Aorta (tissue), 5 donors: ENCODE measurements at regions not wholly inside any gene's neighbourhood (a gene's known extent, or its start where the extent isn't known, plus 50 kb on each side); places are given as distances from the start of the nearest gene placed in this dataset.
"Not testable (repeated sequence)": the region's sequence is repeated elsewhere in the genome, so short reads cannot be mapped to it uniquely, and the experiment has no call there.

Source experiments
- ATAC-seq: fragments of 200-7000 bp; cut with Tn5 transposase; one replicate; pipeline ENCODE4 v1.9.1; 2022; ENCODE audit warnings: moderate library complexity; ENCODE audit not compliant: low FRiP score
- DNase-seq, 2 donors: peaks; one replicate each; pipeline ENCODE4 v3.0.0-alpha.2; 2020
- H3K27ac ChIP-seq, 2 donors: one replicate each; pipeline ENCODE4 v1.5.1; 2013; ENCODE audit warnings: low read length in 2 of 2, mild to moderate bottlenecking in 2 of 2, moderate library complexity in 2 of 2, control low read depth in 1 of 2, inconsistent platforms in 1 of 2, low read depth in 1 of 2
- H3K27me3 ChIP-seq, 2 donors: one replicate each; pipeline ENCODE4 v1.6.1; 2013; ENCODE audit warnings: control low read depth in 1 of 2, low read length in 1 of 2, mild to moderate bottlenecking in 1 of 2, moderate library complexity in 1 of 2; ENCODE audit not compliant: insufficient read depth in 2 of 2, control insufficient read depth in 1 of 2
- H3K36me3 ChIP-seq, 2 donors: one replicate each; pipeline ENCODE4 v1.6.1; 2013; ENCODE audit warnings: control low read depth in 1 of 2, low read length in 1 of 2, mild to moderate bottlenecking in 1 of 2; ENCODE audit not compliant: insufficient read depth in 2 of 2, control insufficient read depth in 1 of 2
- H3K4me1 ChIP-seq, 2 donors: one replicate each; pipeline ENCODE4 v1.6.1; 2013; ENCODE audit warnings: low read length in 2 of 2, control low read depth in 1 of 2, mild to moderate bottlenecking in 1 of 2, moderate library complexity in 1 of 2; ENCODE audit not compliant: insufficient read depth in 2 of 2, control insufficient read depth in 1 of 2
- H3K4me3 ChIP-seq, 2 donors: one replicate each; pipeline ENCODE4 v1.5.1; 2013; ENCODE audit warnings: low read length in 2 of 2, control low read depth in 1 of 2, mild to moderate bottlenecking in 1 of 2
- H3K9me3 ChIP-seq: one replicate; pipeline ENCODE4 v1.6.1; 2013; ENCODE audit warnings: mild to moderate bottlenecking, low read length; ENCODE audit not compliant: control insufficient read depth
- WGBS, 2 donors: extraction: QIAGEN DNeasy Blood & Tissue Kit; methylation state at CpG; one replicate each; pipeline ENCODE4 v1.1.7; 2013; 5-methylcytosine and 5-hydroxymethylcytosine counted together
- intact Hi-C, 2 donors: fragments of 100-400 bp; cut with DNase I; formaldehyde crosslinking; loops; one replicate each; pipeline versions ENCODE4 v1.14.2 to v1.15.0; 2022
- donor health status: healthy with polysubstance abuse.
- donor health status: Bipolar disorder and iron deficiency.
- donor health status: DM: no; HTN: no; CAD: no.
- donor health status: DM: no; HTN: no; CAD: no.
- donor health status: DM: yes; HTN: yes; CAD: no.

GRCh38 chr2:172305066-172305465, 122.3 kb upstream of the ITGA6 start:
- Histone ChIP-seq H3K27me3 (no peaks in the 10 kb centered on the region), H3K4me1 (no peaks in the 10 kb centered on the region), H3K9me3 (peaks cover 3% of the 10 kb centered on the region), H3K36me3 (no peaks in the 10 kb centered on the region), H3K4me3 (no peak overlapping the region), H3K27ac (no peak overlapping the region)
- intact Hi-C loops = no loop called here
- WGBS, 2 donors = 61 to 63% methylated on average over 3 of the region's 3 CpGs
- DNase-seq (no peak), ATAC-seq (no peak)

GRCh38 chr2:172307800-172308199, 119.6 kb upstream of the ITGA6 start:
- ATAC-seq = no peak
- WGBS, 2 donors = 4 to 5% methylated on average over 1 of the region's 1 CpG
- H3K36me3 ChIP-seq = no peaks in the 10 kb centered on the region
- DNase-seq = peak in 1 of 2 donors; percentile 54
- intact Hi-C loops = no loop called here
- no peak overlapping the region for H3K27ac ChIP-seq
- no peaks in the 10 kb centered on the region for H3K4me1 ChIP-seq
- H3K27me3 ChIP-seq = no peaks in the 10 kb centered on the region
- H3K4me3 ChIP-seq = no peak overlapping the region
- peaks cover 3% of the 10 kb centered on the region for H3K9me3 ChIP-seq

- H3K27me3 ChIP-seq = no peaks in the 10 kb centered on the region
- intact Hi-C loops = no loop called here
- H3K4me1 ChIP-seq = no peaks in the 10 kb centered on the region
- no peak for ATAC-seq
- H3K27ac ChIP-seq = no peak overlapping the region
- H3K4me3 ChIP-seq = no peak overlapping the region
- no peaks in the 10 kb centered on the region for H3K36me3 ChIP-seq
- DNase-seq = peak in 1 of 2 donors; percentile 54
- peaks cover 1% of the 10 kb centered on the region for H3K9me3 ChIP-seq
- 85 to 89% methylated on average over 9 of the region's 9 CpGs for WGBS, 2 donors
Measured at GRCh38 chr2:172308253-172308935, 119.0 kb upstream of the ITGA6 start.

- Histone ChIP-seq H3K4me3 (no peak overlapping the region), H3K36me3 (no peaks in the 10 kb centered on the region), H3K9me3 (no peaks in the 10 kb centered on the region), H3K27ac (no peak overlapping the region), H3K4me1 (no peaks in the 10 kb centered on the region), H3K27me3 (no peaks in the 10 kb centered on the region)
- ATAC-seq (peak; percentile 75), DNase-seq (peak in 1 of 2 donors; percentile 59)
- WGBS, 2 donors = 42 to 57% methylated on average over 2 of the region's 2 CpGs
- intact Hi-C loops = no loop called here
Measured at GRCh38 chr2:172311921-172312345, 115.5 kb upstream of the ITGA6 start.

- intact Hi-C loops = no loop called here
- no peaks in the 10 kb centered on the region for H3K9me3 ChIP-seq
- no peak for ATAC-seq
- WGBS, 2 donors = 65 to 72% methylated on average over 8 of the region's 8 CpGs
- H3K36me3 ChIP-seq = no peaks in the 10 kb centered on the region
- no peaks in the 10 kb centered on the region for H3K4me1 ChIP-seq
- no peak overlapping the region for H3K4me3 ChIP-seq
- no peak overlapping the region for H3K27ac ChIP-seq
- DNase-seq = no peak
- no peaks in the 10 kb centered on the region for H3K27me3 ChIP-seq
Measured at GRCh38 chr2:172313715-172314341, 113.6 kb upstream of the ITGA6 start.

- H3K27me3 ChIP-seq, H3K9me3 ChIP-seq, H3K27ac ChIP-seq, H3K4me1 ChIP-seq, intact Hi-C loops, H3K4me3 ChIP-seq, DNase-seq, H3K36me3 ChIP-seq, ATAC-seq: not testable (repeated sequence)
- 74 to 81% methylated on average over 10 to 12 of the region's 21 CpGs for WGBS, 2 donors
Measured at GRCh38 chr2:172315070-172315469, 112.3 kb upstream of the ITGA6 start.

GRCh38 chr2:172322049-172322448, 105.3 kb upstream of the ITGA6 start:
- intact Hi-C loops = no loop called here
- H3K4me1 ChIP-seq = no peaks in the 10 kb centered on the region
- no peaks in the 10 kb centered on the region for H3K27me3 ChIP-seq
- ATAC-seq (no peak), DNase-seq (no peak)
- no peak overlapping the region for H3K27ac ChIP-seq
- no peaks in the 10 kb centered on the region for H3K36me3 ChIP-seq
- H3K9me3 ChIP-seq = no peaks in the 10 kb centered on the region
- 97 to 98% methylated on average over 3 of the region's 3 CpGs for WGBS, 2 donors
- no peak overlapping the region for H3K4me3 ChIP-seq

GRCh38 chr2:172323256-172323655, 104.1 kb upstream of the ITGA6 start:
- Histone ChIP-seq H3K36me3 (no peaks in the 10 kb centered on the region), H3K27me3 (no peaks in the 10 kb centered on the region), H3K4me1 (no peaks in the 10 kb centered on the region), H3K4me3 (no peak overlapping the region), H3K27ac (no peak overlapping the region), H3K9me3 (no peaks in the 10 kb centered on the region)
- 90% methylated on average over 6 of the region's 6 CpGs for WGBS, 2 donors
- intact Hi-C loops = no loop called here
- DNase-seq = no peak
- ATAC-seq = no peak
